ENCODE measurements at regions not wholly inside any gene's neighbourhood (a gene's known extent, or its start where the extent isn't known, plus 50 kb on each side); places are given as distances from the start of the nearest gene placed in this dataset.
A peak's percentile ranks its signal among the peaks of the same experiment; 100 is the strongest.

GRCh38 chr9:92189782-92190535 lies 74.7 kb upstream of the SPTLC1 start:
- no peak overlapping the region for H4K5ac ChIP-seq (ENCODE audit: insufficient read length, low read depth, low read length)
- H3K36me3 ChIP-seq (ENCODE audit: control insufficient read depth in 2 of 4, insufficient read depth in 4 of 4, low read length in 3 of 4) = no peaks in the 10 kb centered on the region
- no peak overlapping the region for H4K8ac ChIP-seq (ENCODE audit: extremely low read depth, insufficient read depth, low read length)
- no peaks in the 10 kb centered on the region for H3K27me3 ChIP-seq (replicated peaks in 1 of 4; ENCODE audit: control insufficient read depth in 3 of 4, extremely low read depth in 1 of 4, insufficient read depth in 3 of 4, low read length in 3 of 4)
- H3K4ac ChIP-seq (replicated peaks; ENCODE audit: insufficient read length, low read depth, low read length) = no peak overlapping the region
- H3K18ac ChIP-seq (ENCODE audit: extremely low read depth, low read length) = no peak overlapping the region
- H3K79me1 ChIP-seq (ENCODE audit: low read depth, low read length) = no peaks in the 10 kb centered on the region
- no peak overlapping the region for H2BK120ac ChIP-seq (replicated peaks; ENCODE audit: low read depth, low read length)
- H2BK12ac ChIP-seq (ENCODE audit: low read depth, low read length) = no peak overlapping the region
- H3K23ac ChIP-seq (ENCODE audit: insufficient read length) = no peak overlapping the region
- H3K4me2 ChIP-seq (ENCODE audit: insufficient read depth in 1 of 2, low read depth in 2 of 2, low read length in 2 of 2) = no peak overlapping the region
- no peak overlapping the region for H2BK20ac ChIP-seq (ENCODE audit: low read length)
- H2AFZ ChIP-seq (ENCODE audit: low read length) = 0 out of 2 replicates have a peak overlapping the region, but pooled peaks have one; percentile 12
- H3K4me3 ChIP-seq (ENCODE audit: extremely low read depth in 1 of 4, insufficient read depth in 2 of 4, low read depth in 3 of 4, low read length in 4 of 4) = no peak overlapping the region
- ChIA-PET POLR2A (ENCODE audit: partially characterized antibody) (interaction anchor here (1.4 kb wide), 1 partner anchor 18 kb away, joined by 3 read pairs; no protein-coding TSS in a partner anchor), CTCF (ENCODE audit: partially characterized antibody) (interaction anchor here (0.8 to 1.8 kb wide), 4 partner anchors 13 to 49 kb away, joined by 3 to 5 read pairs (median 4); no protein-coding TSS in a partner anchor)
- no peak for TF ChIP-seq NRF1 (IDR thresholded peaks at IDR 0.05; ENCODE audit: low read depth, low read length)
- TF ChIP-seq POLR2A (IDR thresholded peaks at IDR 0.05; ENCODE audit: control extremely low read depth in 1 of 2, low read depth in 2 of 2, low read length in 2 of 2) = no peak
- TF ChIP-seq RXRA (IDR thresholded peaks at IDR 0.05; ENCODE audit: insufficient read depth, low read depth, low read length) = peak; percentile 91; the same call in 1 of the 2 replicates
- TF ChIP-seq TAF7 (optimal IDR thresholded peaks at IDR 0.05; ENCODE audit: borderline replicate concordance, low read depth, low read length) = no peak
- no peak for TF ChIP-seq SAP30 (IDR thresholded peaks at IDR 0.05; ENCODE audit: insufficient read depth, insufficient replicate concordance, low read length)
- no peak for TF ChIP-seq BACH1 (IDR thresholded peaks at IDR 0.05; ENCODE audit: low read length)
- no peak for TF ChIP-seq CEBPB (IDR thresholded peaks at IDR 0.05; ENCODE audit: low read depth, low read length)
- no peaks in the 10 kb centered on the region for H3K79me2 ChIP-seq (ENCODE audit: control insufficient read depth in 1 of 2, insufficient read depth in 2 of 2, low read length in 2 of 2)
- no peak overlapping the region for H3K14ac ChIP-seq (ENCODE audit: insufficient read length)
- no peak overlapping the region for H3K9ac ChIP-seq (replicated peaks in 1 of 4; ENCODE audit: extremely low read depth in 1 of 4, low read depth in 3 of 4, low read length in 3 of 4)
- peaks cover 0 to 4% (median 0%) of the 10 kb centered on the region in 4 experiments; a peak in 1 of 7 replicates for H3K4me1 ChIP-seq (replicated peaks in 1 of 4; ENCODE audit: control insufficient read depth in 3 of 4, insufficient read depth in 4 of 4, low read length in 3 of 4)
- no peak for DNase-seq (ENCODE audit: low read depth in 1 of 2, low spot score in 2 of 2)
- H4K20me1 ChIP-seq (replicated peaks in 1 of 2; ENCODE audit: control insufficient read depth in 1 of 2, insufficient read depth in 2 of 2, low read length in 2 of 2) = no peaks in the 10 kb centered on the region
- H2BK15ac ChIP-seq (ENCODE audit: low read length) = no peak overlapping the region
- H2BK5ac ChIP-seq (ENCODE audit: low read depth, low read length) = no peak overlapping the region
- no peaks in the 10 kb centered on the region for H3K23me2 ChIP-seq (ENCODE audit: low read depth, low read length)
- H3K27ac ChIP-seq (ENCODE audit: low read depth, low read length) = no peak overlapping the region
- H4K91ac ChIP-seq (replicated peaks; ENCODE audit: insufficient read length, low read length) = no peak overlapping the region
- 86% methylated on average over 23 of the region's 30 CpGs; no CpG with 5 or more reads in 1 of the 2 experiments for WGBS, 2 experiments (ENCODE audit: extremely low coverage in 1 of 2, insufficient coverage in 1 of 2, insufficient read length in 1 of 2, insufficient replicate concordance in 2 of 2, low coverage in 1 of 2, low lambda C conversion rate in 2 of 2, missing lambda C conversion rate in 1 of 2)
- H2AK5ac ChIP-seq (ENCODE audit: low read depth, low read length) = no peak overlapping the region
- H3K56ac ChIP-seq (replicated peaks; ENCODE audit: insufficient read length, low read depth, low read length) = no peak overlapping the region
- no peaks in the 10 kb centered on the region for H3K9me3 ChIP-seq (ENCODE audit: insufficient read depth in 2 of 2, low read depth in 1 of 2, low read length in 1 of 2)
- FAIRE-seq = no peak

All from H1 (cell line).